Heart right ventricle (tissue), 16 donors: ENCODE measurements at regions not wholly inside any gene's neighbourhood (a gene's known extent, or its start where the extent isn't known, plus 50 kb on each side); places are given as distances from the start of the nearest gene placed in this dataset.

ENCODE experiments used
- ATAC-seq, 8 donors: fragments of 200-7000 bp; cut with Tn5 transposase; one replicate each; pipeline ENCODE4 v1.9.1; 2020; ENCODE audit warnings: mild to moderate bottlenecking in 8 of 8, moderate library complexity in 8 of 8, moderate number of reproducible peaks in 1 of 8
- DNase-seq, 2 donors: peaks; one replicate each; pipeline ENCODE4 v3.0.0-alpha.2; 2020
- H3K27ac ChIP-seq, 10 donors: fragments of 200-600 bp; sonication (generic) in 2 of 10; one replicate each; pipeline versions ENCODE4 v1.5.0 to v1.8.0; 2020 to 2022; ENCODE audit warnings: mild to moderate bottlenecking in 3 of 10
- H3K27me3 ChIP-seq, 7 donors: fragments of 200-600 bp; one replicate each; pipeline ENCODE4 v1.8.0; 2021 to 2022; ENCODE audit warnings: mild to moderate bottlenecking in 2 of 7
- H3K36me3 ChIP-seq, 9 donors: fragments of 200-600 bp; sonication (generic) in 1 of 9; one replicate each; pipeline versions ENCODE4 v1.5.0 to v1.8.0; 2020 to 2022; ENCODE audit warnings: mild to moderate bottlenecking in 2 of 9
- H3K4me1 ChIP-seq, 9 donors: fragments of 200-600 bp; sonication (generic) in 1 of 9; one replicate each; pipeline versions ENCODE4 v1.5.0 to v1.8.0; 2020 to 2022; ENCODE audit warnings: mild to moderate bottlenecking in 4 of 9
- H3K4me3 ChIP-seq, 10 donors: fragments of 200-600 bp; sonication (generic) in 2 of 10; one replicate each; pipeline versions ENCODE4 v1.5.0 to v1.8.0; 2020 to 2022; ENCODE audit warnings: mild to moderate bottlenecking in 7 of 10, moderate library complexity in 2 of 10
- H3K9me3 ChIP-seq, 11 donors: fragments of 200-600 bp in 10 of 11; sonication (generic) in 2 of 11; one replicate each; pipeline versions ENCODE4 v1.5.0 to v1.8.0; 2013 to 2022; ENCODE audit warnings: mild to moderate bottlenecking in 2 of 11, control low read depth in 1 of 11, moderate library complexity in 1 of 11
- CTCF ChIP-seq, 9 donors: fragments of 200-600 bp; sonication (generic) in 2 of 9; IDR thresholded peaks; one replicate each; pipeline versions ENCODE4 v1.5.0 to v1.8.0; 2021 to 2022; ENCODE audit warnings: antibody characterized with exemption in 9 of 9, mild to moderate bottlenecking in 5 of 9, moderate library complexity in 1 of 9
- WGBS, 2 donors: extraction: QIAGEN DNeasy Blood & Tissue Kit; methylation state at CpG; one replicate each; pipeline ENCODE4 v1.1.7; 2013; ENCODE audit warnings: inconsistent platforms in 1 of 2; 5-methylcytosine and 5-hydroxymethylcytosine counted together
- intact Hi-C, 10 donors: fragments of 100-400 bp; cut with DNase I; formaldehyde crosslinking; loops; one replicate each; pipeline versions ENCODE4 v1.11.1 to v1.14.2; 2022
- donor health status: Arrhythmogenic right ventricular cardiomyopathy.
- donor health status: ischemic (EF 13 %, LVEDD 7.1; RV severe dilation, severe dysfunction).
- donor health status: healthy with polysubstance abuse.
- donor health status: DM: no; HTN: yes; CAD: no.
- donor health status: DM: no; HTN: no; CAD: no.
- donor health status: ischemic (EF 25% LVEDD 6.9; RV normal size, moderate dysfunction).
- donor health status: ischemic (EF 25% LVEDD 5.7; RV mildly dilated, moderate dysfunction).
- donor health status: healthy.
- donor health status: DM: yes; HTN: yes; CAD: no.
- donor health status: Ischemic cardiomyopathy.
- donor health status: ischemic (EF 35%, LVEDD 5.7; RV mildly dilated, moderate dysfunction).
- donor health status: nonischemic (EF 11% LVEDD 7.7; RV severe dilation, severe dysfunction).
- donor health status: DM: yes; HTN: yes; CAD: no.
- donor health status: PGD.
- donor health status: ischemic (EF 29% LVEDD 5.4; RV normal size, mild dysfunction).
- donor health status: nonischemic (EF 23%, LVEDD 6.1; RV moderate dilation, normal function).

GRCh38 chr7:71005109-71005508, 126.8 kb upstream of the GALNT17 start:
- no peaks in the 10 kb centered on the region for H3K4me1 ChIP-seq
- intact Hi-C loops = no loop called here
- no peak for DNase-seq
- H3K27me3 ChIP-seq = peaks cover 0 to 9% (median 0%) of the 10 kb centered on the region in 7 donors
- H3K36me3 ChIP-seq = no peaks in the 10 kb centered on the region
- H3K9me3 ChIP-seq = peaks cover 0 to 10% (median 0%) of the 10 kb centered on the region in 11 donors
- no peak overlapping the region for H3K4me3 ChIP-seq
- no peak for TF ChIP-seq CTCF (IDR thresholded peaks at IDR 0.05)
- no peak overlapping the region for H3K27ac ChIP-seq
- WGBS, 2 donors = 66 to 69% methylated on average over 5 of the region's 5 CpGs
- no peak for ATAC-seq

GRCh38 chr7:71009636-71010035, 122.3 kb upstream of the GALNT17 start:
- no peak for DNase-seq
- WGBS, 2 donors = 57 to 65% methylated on average over 3 of the region's 3 CpGs
- Histone ChIP-seq H3K27me3 (peaks cover 0 to 9% (median 0%) of the 10 kb centered on the region in 7 donors), H3K36me3 (no peaks in the 10 kb centered on the region), H3K9me3 (peaks cover 0 to 4% (median 0%) of the 10 kb centered on the region in 11 donors), H3K4me3 (no peak overlapping the region), H3K27ac (no peak overlapping the region), H3K4me1 (no peaks in the 10 kb centered on the region)
- no peak for ATAC-seq
- intact Hi-C loops = no loop called here
- no peak for TF ChIP-seq CTCF (IDR thresholded peaks at IDR 0.05)

GRCh38 chr7:71015252-71015900, 116.6 kb upstream of the GALNT17 start:
- peaks cover 0 to 7% (median 0%) of the 10 kb centered on the region in 7 donors for H3K27me3 ChIP-seq
- ATAC-seq = peak in 6 of 8 donors; percentile 27 to 85 (median 74)
- DNase-seq = peak; percentile 9 to 24
- no peak overlapping the region for H3K4me3 ChIP-seq
- no peaks in the 10 kb centered on the region for H3K9me3 ChIP-seq
- H3K36me3 ChIP-seq = no peaks in the 10 kb centered on the region
- no peak for TF ChIP-seq CTCF (IDR thresholded peaks at IDR 0.05)
- WGBS, 2 donors = 64 to 68% methylated on average over 17 of the region's 17 CpGs
- H3K27ac ChIP-seq = no peak overlapping the region
- H3K4me1 ChIP-seq = no peaks in the 10 kb centered on the region
- intact Hi-C loops = no loop called here

- no peak overlapping the region for H3K27ac ChIP-seq
- no peaks in the 10 kb centered on the region for H3K9me3 ChIP-seq
- DNase-seq (no peak), ATAC-seq (peak in 2 of 8 donors; percentile 48 to 50)
- no peaks in the 10 kb centered on the region for H3K4me1 ChIP-seq
- intact Hi-C loops = no loop called here
- TF ChIP-seq CTCF (IDR thresholded peaks at IDR 0.05) = no peak
- WGBS, 2 donors = 64 to 70% methylated on average over 2 of the region's 2 CpGs
- H3K36me3 ChIP-seq = no peaks in the 10 kb centered on the region
- no peak overlapping the region for H3K4me3 ChIP-seq
- H3K27me3 ChIP-seq = peaks cover 0 to 4% (median 0%) of the 10 kb centered on the region in 7 donors
Observed at GRCh38 chr7:71016401-71016800, 115.5 kb upstream of the GALNT17 start.
